K562 (cell line): ENCODE measurements at regions not wholly inside any gene's neighbourhood (a gene's known extent, or its start where the extent isn't known, plus 50 kb on each side); places are given as distances from the start of the nearest gene placed in this dataset.

Experiments
- ATAC-seq: fragments of 200-7000 bp; cut with Tn5 transposase; 3 replicates; pipeline ENCODE4 v1.9.1; 2020; ENCODE audit warnings: moderate library complexity
- BruUV-seq: library from RNA; stranded (reverse); fragments of 400-500 nt; replicated peaks from 2 replicates; lab custom pipeline; 2021; lab: Mats Ljungman, UMichigan
- CTCF ChIA-PET: fragments of 300-600 bp; formaldehyde crosslinking; extraction: SDS; loops from one replicate; lab custom pipeline; 2021; ENCODE audit warnings: low intra/inter-chr PET ratio; lab: Yijun Ruan, JAX
- POLR2A ChIA-PET: fragments of 300-600, 350-650 bp; sonication (Branson Sonifier 250); formaldehyde crosslinking; extraction: SDS; loops from one replicate; lab custom pipeline; 2021; ENCODE audit warnings: antibody characterized with exemption, inconsistent platforms; lab: Yijun Ruan, JAX
- DNase-seq, 4 experiments: peaks; one replicate each; pipeline versions ENCODE4 v3.0.0 to v3.0.0-alpha.2; 2011 to 2018; ENCODE audit warnings: low spot score in 3 of 4, mixed read lengths in 3 of 4; ENCODE audit errors: extremely low read depth in 1 of 4
- FAIRE-seq: peaks from 2 replicates; lab custom pipeline; 2011; peaks lifted over from hg19 to GRCh38; lab: Jason Lieb, UNC
- H2AFZ ChIP-seq: 2 replicates; pipeline ENCODE4 v1.6.0; 2011; ENCODE audit warnings: low read depth, low read length, control low read depth, inconsistent platforms
- H3K27ac ChIP-seq: fragments of 200-600 bp; 3 replicates; pipeline ENCODE4 v1.8.0; 2011; ENCODE audit warnings: low read depth, mild to moderate bottlenecking, control low read depth, inconsistent platforms, low read length, moderate library complexity, mixed read lengths; ENCODE audit errors: extremely low read depth
- H3K27me3 ChIP-seq, 2 experiments: fragments of 300-600 bp in 1 of 2; 2 replicates in 1 of 2; 3 replicates in 1 of 2; pipeline versions ENCODE4 v1.6.0 to v1.8.0; 2011; ENCODE audit warnings: inconsistent platforms in 2 of 2, low read length in 2 of 2, mild to moderate bottlenecking in 1 of 2, mixed read lengths in 1 of 2, moderate library complexity in 1 of 2; ENCODE audit not compliant: control insufficient read depth in 2 of 2, insufficient read depth in 2 of 2
- H3K36me3 ChIP-seq: fragments of 300-600 bp; 3 replicates; pipeline ENCODE4 v1.8.0; 2011; ENCODE audit warnings: mild to moderate bottlenecking, low read length, inconsistent platforms; ENCODE audit not compliant: control insufficient read depth, insufficient read depth
- H3K4me1 ChIP-seq, 2 experiments: fragments of 200-600 bp in 1 of 2; replicated peaks in 1 of 2; 2 replicates in 1 of 2; 3 replicates in 1 of 2; pipeline versions ENCODE4 v1.5.1 to v1.8.0; 2011; ENCODE audit warnings: inconsistent platforms in 2 of 2, low read length in 2 of 2, mild to moderate bottlenecking in 1 of 2, mixed read lengths in 1 of 2, moderate library complexity in 1 of 2; ENCODE audit not compliant: control insufficient read depth in 2 of 2, insufficient read depth in 2 of 2
- H3K4me2 ChIP-seq: 2 replicates; pipeline ENCODE4 v1.6.1; 2011; ENCODE audit warnings: low read length, control low read depth, inconsistent platforms, mixed read lengths; ENCODE audit not compliant: insufficient read depth
- H3K4me3 ChIP-seq: fragments of 200-600 bp; sonication (generic), shearing (Covaris generic); 2 replicates; pipeline ENCODE4 v1.5.1; 2016; ENCODE audit warnings: control low read depth, inconsistent platforms
- H3K79me2 ChIP-seq: fragments of 200-600 bp; 3 replicates; pipeline ENCODE4 v1.8.0; 2011; ENCODE audit warnings: low read length, inconsistent platforms; ENCODE audit not compliant: control insufficient read depth, insufficient read depth
- H3K9ac ChIP-seq, 2 experiments: 2 replicates each; pipeline versions ENCODE4 v1.6.0 to v1.6.1; 2011; ENCODE audit warnings: low read depth in 2 of 2, low read length in 2 of 2, control low read depth in 1 of 2, inconsistent platforms in 1 of 2, mild to moderate bottlenecking in 1 of 2, mixed read lengths in 1 of 2; ENCODE audit not compliant: insufficient read depth in 1 of 2
- H3K9me1 ChIP-seq: one replicate; pipeline ENCODE4 v1.6.0; 2011; ENCODE audit warnings: inconsistent platforms, mild to moderate bottlenecking, low read length, moderate library complexity; ENCODE audit not compliant: control insufficient read depth, insufficient read depth
- H3K9me3 ChIP-seq: replicated peaks from 2 replicates; pipeline ENCODE4 v1.5.1; 2011; ENCODE audit warnings: low read depth, low read length, inconsistent platforms; ENCODE audit not compliant: control insufficient read depth, insufficient read depth
- H4K20me1 ChIP-seq: replicated peaks from 2 replicates; pipeline ENCODE4 v1.6.1; 2011; ENCODE audit warnings: low read length, inconsistent platforms, mixed read lengths; ENCODE audit not compliant: control insufficient read depth, insufficient read depth
- ARID2 ChIP-seq: fragments of 450-650 bp; IDR thresholded peaks from 2 replicates; pipeline ENCODE4 v1.6.1; 2017; ENCODE audit warnings: antibody characterized with exemption, mild to moderate bottlenecking
- BHLHE40 ChIP-seq: IDR thresholded peaks from 2 replicates; pipeline ENCODE4 v1.6.1; 2011; ENCODE audit warnings: low read length, improper control_type of control experiment
- CBX1 ChIP-seq: sonication (generic); IDR thresholded peaks from 2 replicates; pipeline ENCODE4 v1.6.1; 2016; ENCODE audit warnings: antibody characterized with exemption, low read depth, mild to moderate bottlenecking
- MAFG ChIP-seq: fragments of 450-650 bp; conservative IDR thresholded peaks from 2 replicates; pipeline ENCODE4 v1.6.1; 2016; ENCODE audit warnings: missing genetic modification characterization, missing compliant biosample characterization
- ZNF175 ChIP-seq: fragments of 200-800 bp; sonication (Bioruptor generic); IDR thresholded peaks from 2 replicates; pipeline ENCODE4 v1.6.1; 2016; ENCODE audit warnings: low read depth, mild to moderate bottlenecking, missing genetic modification characterization, missing compliant biosample characterization
- in situ Hi-C: fragments of 300-500 bp; cut with MboI; formaldehyde crosslinking; loops from 4 replicates; pipeline ENCODE4 v1.15.0; 2018; ENCODE audit warnings: inconsistent platforms, mixed read lengths
- intact Hi-C: fragments of 100-400 bp; cut with micrococcal nuclease; formaldehyde crosslinking; loops from 2 replicates; pipeline ENCODE4 v1.14.2; 2022
- TF ChIP-seq, protein P1 (sequence below): fragments of 450-650 bp; formaldehyde crosslinking; IDR thresholded peaks from 2 replicates; pipeline ENCODE4 v1.4.0; 2020; ENCODE audit warnings: mild to moderate bottlenecking, moderate library complexity
- TF ChIP-seq, protein P2 (sequence below): fragments of 200-800 bp; sonication (Bioruptor generic); IDR thresholded peaks from 2 replicates; pipeline ENCODE4 v1.6.1; 2016; ENCODE audit warnings: missing genetic modification characterization, missing compliant biosample characterization

DNA sequence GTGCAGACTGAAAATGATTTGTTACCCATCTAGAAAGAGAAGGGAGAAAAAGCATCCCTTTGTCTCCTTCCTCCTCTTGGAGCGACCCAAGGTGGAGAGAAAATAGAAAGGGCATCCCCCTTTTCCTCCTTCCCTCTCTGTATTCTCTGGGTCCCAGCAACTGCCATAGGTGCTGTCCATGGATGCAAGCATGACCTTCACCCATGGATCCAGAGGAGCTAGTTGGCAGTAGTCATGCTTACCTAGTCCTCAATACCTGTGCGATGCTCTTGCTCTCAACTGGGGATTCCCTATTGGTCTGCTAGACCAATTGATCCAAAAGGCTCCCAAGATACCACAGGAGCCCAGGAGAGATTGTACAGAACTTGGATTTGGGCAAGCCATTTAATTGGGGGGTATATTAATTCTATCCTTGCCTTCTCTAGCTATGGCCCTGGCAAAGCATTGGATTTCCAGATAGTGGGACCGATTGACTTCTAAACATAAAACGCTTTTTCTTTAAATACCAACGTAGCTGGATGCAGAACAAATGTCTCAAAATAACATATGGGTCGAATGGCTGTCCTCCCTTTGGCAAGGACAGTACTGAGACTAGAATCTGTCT lies 547.8 kb upstream of the IGFBP3 start (continued):
- TF ChIP-seq, protein P1, sequence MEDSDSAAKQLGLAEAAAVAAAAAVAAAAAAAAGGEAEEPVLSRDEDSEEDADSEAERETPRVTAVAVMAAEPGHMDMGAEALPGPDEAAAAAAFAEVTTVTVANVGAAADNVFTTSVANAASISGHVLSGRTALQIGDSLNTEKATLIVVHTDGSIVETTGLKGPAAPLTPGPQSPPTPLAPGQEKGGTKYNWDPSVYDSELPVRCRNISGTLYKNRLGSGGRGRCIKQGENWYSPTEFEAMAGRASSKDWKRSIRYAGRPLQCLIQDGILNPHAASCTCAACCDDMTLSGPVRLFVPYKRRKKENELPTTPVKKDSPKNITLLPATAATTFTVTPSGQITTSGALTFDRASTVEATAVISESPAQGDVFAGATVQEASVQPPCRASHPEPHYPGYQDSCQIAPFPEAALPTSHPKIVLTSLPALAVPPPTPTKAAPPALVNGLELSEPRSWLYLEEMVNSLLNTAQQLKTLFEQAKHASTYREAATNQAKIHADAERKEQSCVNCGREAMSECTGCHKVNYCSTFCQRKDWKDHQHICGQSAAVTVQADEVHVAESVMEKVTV (CRISPR knock-in tag), result no peak
- TF ChIP-seq CBX1 (peak; percentile 99; the same call in 1 of the 2 replicates), ARID2 (no peak)

DNA sequence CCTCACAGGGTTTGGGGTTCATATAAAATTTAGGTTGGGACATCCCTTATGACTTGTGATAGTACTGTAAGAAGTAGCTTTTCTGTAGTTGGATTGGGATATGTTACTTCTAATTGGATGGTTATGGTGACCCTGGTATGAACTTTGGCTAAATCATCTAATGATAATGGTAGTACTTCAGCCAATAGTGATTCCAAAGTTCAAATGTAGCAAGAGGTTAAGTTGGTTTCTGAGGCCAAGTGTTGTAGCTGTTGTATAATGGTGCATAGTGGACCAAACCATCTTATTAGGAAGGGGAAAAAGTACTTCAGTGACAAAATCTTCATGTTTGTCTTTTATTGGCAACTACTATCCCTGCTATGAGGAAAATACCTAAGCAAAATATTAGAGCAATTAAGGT lies 542.1 kb upstream of the IGFBP3 start:
- no peak overlapping the region for H3K4me2 ChIP-seq
- no peak overlapping the region for H2AFZ ChIP-seq
- H4K20me1 ChIP-seq, result no peaks in the 10 kb centered on the region
- no peak for DNase-seq
- H3K9ac ChIP-seq, result no peak overlapping the region
- H3K4me1 ChIP-seq, result no peaks in the 10 kb centered on the region
- TF ChIP-seq MAFG (tag) (no peak), ZNF175 (CRISPR knock-in tag) (no peak), BHLHE40 (no peak)
- TF ChIP-seq, protein P2, sequence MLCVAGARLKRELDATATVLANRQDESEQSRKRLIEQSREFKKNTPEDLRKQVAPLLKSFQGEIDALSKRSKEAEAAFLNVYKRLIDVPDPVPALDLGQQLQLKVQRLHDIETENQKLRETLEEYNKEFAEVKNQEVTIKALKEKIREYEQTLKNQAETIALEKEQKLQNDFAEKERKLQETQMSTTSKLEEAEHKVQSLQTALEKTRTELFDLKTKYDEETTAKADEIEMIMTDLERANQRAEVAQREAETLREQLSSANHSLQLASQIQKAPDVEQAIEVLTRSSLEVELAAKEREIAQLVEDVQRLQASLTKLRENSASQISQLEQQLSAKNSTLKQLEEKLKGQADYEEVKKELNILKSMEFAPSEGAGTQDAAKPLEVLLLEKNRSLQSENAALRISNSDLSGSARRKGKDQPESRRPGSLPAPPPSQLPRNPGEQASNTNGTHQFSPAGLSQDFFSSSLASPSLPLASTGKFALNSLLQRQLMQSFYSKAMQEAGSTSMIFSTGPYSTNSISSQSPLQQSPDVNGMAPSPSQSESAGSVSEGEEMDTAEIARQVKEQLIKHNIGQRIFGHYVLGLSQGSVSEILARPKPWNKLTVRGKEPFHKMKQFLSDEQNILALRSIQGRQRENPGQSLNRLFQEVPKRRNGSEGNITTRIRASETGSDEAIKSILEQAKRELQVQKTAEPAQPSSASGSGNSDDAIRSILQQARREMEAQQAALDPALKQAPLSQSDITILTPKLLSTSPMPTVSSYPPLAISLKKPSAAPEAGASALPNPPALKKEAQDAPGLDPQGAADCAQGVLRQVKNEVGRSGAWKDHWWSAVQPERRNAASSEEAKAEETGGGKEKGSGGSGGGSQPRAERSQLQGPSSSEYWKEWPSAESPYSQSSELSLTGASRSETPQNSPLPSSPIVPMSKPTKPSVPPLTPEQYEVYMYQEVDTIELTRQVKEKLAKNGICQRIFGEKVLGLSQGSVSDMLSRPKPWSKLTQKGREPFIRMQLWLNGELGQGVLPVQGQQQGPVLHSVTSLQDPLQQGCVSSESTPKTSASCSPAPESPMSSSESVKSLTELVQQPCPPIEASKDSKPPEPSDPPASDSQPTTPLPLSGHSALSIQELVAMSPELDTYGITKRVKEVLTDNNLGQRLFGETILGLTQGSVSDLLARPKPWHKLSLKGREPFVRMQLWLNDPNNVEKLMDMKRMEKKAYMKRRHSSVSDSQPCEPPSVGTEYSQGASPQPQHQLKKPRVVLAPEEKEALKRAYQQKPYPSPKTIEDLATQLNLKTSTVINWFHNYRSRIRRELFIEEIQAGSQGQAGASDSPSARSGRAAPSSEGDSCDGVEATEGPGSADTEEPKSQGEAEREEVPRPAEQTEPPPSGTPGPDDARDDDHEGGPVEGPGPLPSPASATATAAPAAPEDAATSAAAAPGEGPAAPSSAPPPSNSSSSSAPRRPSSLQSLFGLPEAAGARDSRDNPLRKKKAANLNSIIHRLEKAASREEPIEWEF (CRISPR knock-in tag), result no peak
- ATAC-seq, result no peak
- ChIA-PET CTCF (no interaction called here), POLR2A (no interaction called here)
- FAIRE-seq, result no peak
- H3K27me3 ChIP-seq, result no peaks in the 10 kb centered on the region
- intact Hi-C loops, result no loop called here
- in situ Hi-C loops, result no loop called here
- no peak overlapping the region for H3K27ac ChIP-seq
- no peaks in the 10 kb centered on the region for H3K9me3 ChIP-seq
- no peak overlapping the region for H3K4me3 ChIP-seq
- no peaks in the 10 kb centered on the region for H3K36me3 ChIP-seq
- no peaks in the 10 kb centered on the region for H3K9me1 ChIP-seq
- BruUV-seq, result no TSS peak
- no peaks in the 10 kb centered on the region for H3K79me2 ChIP-seq
